DOHH2 (cell line): ENCODE measurements at regions not wholly inside any gene's neighbourhood (a gene's known extent, or its start where the extent isn't known, plus 50 kb on each side); places are given as distances from the start of the nearest gene placed in this dataset.
"Not testable (repeated sequence)": the region's sequence is repeated elsewhere in the genome, so short reads cannot be mapped to it uniquely, and the experiment has no call there.

Experiments used
- H3F3A ChIP-seq: fragments of 200-600 bp; sonication (generic), shearing (Covaris generic); 2 replicates; pipeline ENCODE4 v1.6.0; 2016; ENCODE audit warnings: antibody characterized with exemption, mild to moderate bottlenecking; ENCODE audit not compliant: control insufficient read depth, insufficient read depth
- H3K27ac ChIP-seq: fragments of 200-600 bp; sonication (generic); 2 replicates; pipeline ENCODE4 v1.5.1; 2014; ENCODE audit warnings: low read depth, mild to moderate bottlenecking, low read length, moderate library complexity
- H3K27me3 ChIP-seq: fragments of 200-600 bp; sonication (generic); 2 replicates; pipeline ENCODE4 v1.6.1; 2014; ENCODE audit warnings: mild to moderate bottlenecking, low read length, mixed read lengths; ENCODE audit not compliant: control insufficient read depth
- H3K36me3 ChIP-seq: fragments of 200-600 bp; sonication (generic); 2 replicates; pipeline ENCODE4 v1.6.1; 2014; ENCODE audit warnings: mild to moderate bottlenecking, low read length, moderate library complexity, mixed read lengths; ENCODE audit not compliant: control insufficient read depth
- H3K4me1 ChIP-seq: fragments of 200-600 bp; sonication (generic); 2 replicates; pipeline ENCODE4 v1.6.1; 2014; ENCODE audit warnings: mild to moderate bottlenecking, low read length, mixed read lengths; ENCODE audit not compliant: control insufficient read depth
- H3K4me2 ChIP-seq: fragments of 200-600 bp; sonication (generic); 2 replicates; pipeline ENCODE4 v1.6.0; 2014; ENCODE audit warnings: mild to moderate bottlenecking, low read length, moderate library complexity
- H3K4me3 ChIP-seq: fragments of 200-600 bp; sonication (generic); 2 replicates; pipeline ENCODE4 v1.5.1; 2014; ENCODE audit warnings: mild to moderate bottlenecking, low read length, mixed read lengths
- H3K79me2 ChIP-seq: fragments of 200-600 bp; sonication (generic); 2 replicates; pipeline ENCODE4 v1.6.1; 2014; ENCODE audit warnings: mild to moderate bottlenecking, low read length, mixed read lengths; ENCODE audit not compliant: control insufficient read depth
- H3K9me2 ChIP-seq: fragments of 200-600 bp; sonication (generic); replicated peaks from 2 replicates; pipeline ENCODE4 v1.6.1; 2014; ENCODE audit warnings: mild to moderate bottlenecking, low read length, mixed read lengths; ENCODE audit not compliant: control insufficient read depth
- H3K9me3 ChIP-seq: fragments of 200-600 bp; sonication (generic); 2 replicates; pipeline ENCODE4 v1.6.1; 2014; ENCODE audit warnings: antibody characterized with exemption, low read length, mixed read lengths; ENCODE audit not compliant: control insufficient read depth, insufficient read depth
- H4K20me1 ChIP-seq: fragments of 200-600 bp; sonication (generic); 2 replicates; pipeline ENCODE4 v1.6.0; 2014; ENCODE audit warnings: low read depth, mild to moderate bottlenecking, antibody characterized with exemption, low read length, moderate library complexity; ENCODE audit not compliant: control insufficient read depth, insufficient read depth
- CTCF ChIP-seq: fragments of 200-600 bp; sonication (generic); IDR thresholded peaks from one replicate; pipeline ENCODE4 v1.5.1; 2014; ENCODE audit warnings: antibody characterized with exemption, mild to moderate bottlenecking, low read depth, low read length; ENCODE audit not compliant: poor library complexity, severe bottlenecking
- EZH2phosphoT487 ChIP-seq: fragments of 200-600 bp; sonication (generic); IDR thresholded peaks from 2 replicates; pipeline ENCODE4 v1.6.1; 2017; ENCODE audit warnings: borderline replicate concordance, mild to moderate bottlenecking, antibody characterized with exemption, low read length, moderate library complexity, mixed read lengths

- no peak overlapping the region for H3K4me2 ChIP-seq
- no peaks in the 10 kb centered on the region for H3K4me1 ChIP-seq
- H3K27me3 ChIP-seq: no peaks in the 10 kb centered on the region
- TF ChIP-seq EZH2phosphoT487 (no peak), CTCF (no peak)
- no peak overlapping the region for H3K27ac ChIP-seq
- H3K9me2 ChIP-seq: no peaks in the 10 kb centered on the region
- H4K20me1 ChIP-seq: no peaks in the 10 kb centered on the region
- no peak overlapping the region for H3K4me3 ChIP-seq
- H3K9me3 ChIP-seq: no peaks in the 10 kb centered on the region
- no peaks in the 10 kb centered on the region for H3K36me3 ChIP-seq
- H3F3A ChIP-seq: no peaks in the 10 kb centered on the region
- H3K79me2 ChIP-seq: no peaks in the 10 kb centered on the region
Observed at GRCh38 chr10:108966005-108966404, 957.3 kb downstream of the XPNPEP1 start.

GRCh38 chr10:108962172-108962571, 961.1 kb downstream of the XPNPEP1 start:
- H3K27me3 ChIP-seq: no peaks in the 10 kb centered on the region
- H3K9me3 ChIP-seq: no peaks in the 10 kb centered on the region
- no peak overlapping the region for H3K4me3 ChIP-seq
- no peak overlapping the region for H3K27ac ChIP-seq
- no peak for TF ChIP-seq CTCF
- TF ChIP-seq EZH2phosphoT487: no peak
- H3K36me3 ChIP-seq: no peaks in the 10 kb centered on the region
- H3K79me2 ChIP-seq: no peaks in the 10 kb centered on the region
- H3K4me1 ChIP-seq: no peaks in the 10 kb centered on the region
- H3K4me2 ChIP-seq: no peak overlapping the region
- no peaks in the 10 kb centered on the region for H3F3A ChIP-seq
- H3K9me2 ChIP-seq: no peaks in the 10 kb centered on the region
- no peaks in the 10 kb centered on the region for H4K20me1 ChIP-seq

- H3K9me2 ChIP-seq: no peaks in the 10 kb centered on the region
- H4K20me1 ChIP-seq: no peaks in the 10 kb centered on the region
- no peaks in the 10 kb centered on the region for H3K79me2 ChIP-seq
- H3K9me3 ChIP-seq: no peaks in the 10 kb centered on the region
- no peaks in the 10 kb centered on the region for H3K27me3 ChIP-seq
- no peak overlapping the region for H3K27ac ChIP-seq
- H3K36me3 ChIP-seq: no peaks in the 10 kb centered on the region
- no peak overlapping the region for H3K4me2 ChIP-seq
- TF ChIP-seq EZH2phosphoT487 (no peak), CTCF (no peak)
- no peak overlapping the region for H3K4me3 ChIP-seq
- H3F3A ChIP-seq: no peaks in the 10 kb centered on the region
- H3K4me1 ChIP-seq: no peaks in the 10 kb centered on the region
Observed at GRCh38 chr10:108957681-108958080, 965.6 kb downstream of the XPNPEP1 start.

GRCh38 chr10:108956149-108956548, 967.2 kb downstream of the XPNPEP1 start:
- Histone ChIP-seq H4K20me1 (no peaks in the 10 kb centered on the region), H3K27ac (no peak overlapping the region), H3K4me2 (no peak overlapping the region), H3K9me3 (no peaks in the 10 kb centered on the region), H3K9me2 (no peaks in the 10 kb centered on the region), H3K79me2 (no peaks in the 10 kb centered on the region), H3F3A (no peaks in the 10 kb centered on the region), H3K4me1 (no peaks in the 10 kb centered on the region), H3K4me3 (no peak overlapping the region), H3K27me3 (no peaks in the 10 kb centered on the region), H3K36me3 (no peaks in the 10 kb centered on the region)
- no peak for TF ChIP-seq EZH2phosphoT487
- TF ChIP-seq CTCF: no peak

DNA sequence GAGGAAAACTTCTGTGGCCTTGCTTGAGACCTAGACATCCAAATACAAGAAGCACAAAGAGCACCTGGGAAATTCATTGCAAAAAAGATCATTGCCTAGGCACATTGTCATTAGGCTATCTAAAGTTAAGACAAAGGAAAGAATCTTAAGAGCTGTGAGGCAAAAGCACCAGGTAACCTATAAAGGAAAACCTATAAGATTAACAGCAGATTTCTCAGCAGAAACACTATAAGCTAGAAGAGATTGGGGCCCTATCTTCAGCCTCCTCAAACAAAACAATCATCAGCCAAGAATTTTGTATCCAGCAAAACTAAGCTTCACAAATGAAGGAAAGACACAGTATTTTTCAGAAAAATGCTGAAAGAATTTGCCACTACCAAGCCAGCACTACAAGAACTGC, 1003.3 kb downstream of the XPNPEP1 start:
- not testable (repeated sequence) for H3K4me2 ChIP-seq, H3K79me2 ChIP-seq, H4K20me1 ChIP-seq, H3K4me1 ChIP-seq, H3K4me3 ChIP-seq, H3K36me3 ChIP-seq, H3K9me3 ChIP-seq, H3F3A ChIP-seq, H3K9me2 ChIP-seq, H3K27me3 ChIP-seq, H3K27ac ChIP-seq
